ENCODE measurements at regions not wholly inside any gene's neighbourhood (a gene's known extent, or its start where the extent isn't known, plus 50 kb on each side); places are given as distances from the start of the nearest gene placed in this dataset.

- Histone ChIP-seq H3K36me3 (ENCODE audit: control insufficient read depth in 2 of 4, insufficient read depth in 4 of 4, low read length in 3 of 4) (no peaks in the 10 kb centered on the region), H3K4me2 (ENCODE audit: insufficient read depth in 1 of 2, low read depth in 2 of 2, low read length in 2 of 2) (no peak overlapping the region), H3K9ac (replicated peaks in 1 of 4; ENCODE audit: extremely low read depth in 1 of 4, low read depth in 3 of 4, low read length in 3 of 4) (no peak overlapping the region), H3K79me1 (ENCODE audit: low read depth, low read length) (no peaks in the 10 kb centered on the region), H4K91ac (replicated peaks; ENCODE audit: insufficient read length, low read length) (no peak overlapping the region), H2BK120ac (replicated peaks; ENCODE audit: low read depth, low read length) (no peak overlapping the region), H3K4me1 (replicated peaks in 1 of 4; ENCODE audit: control insufficient read depth in 3 of 4, insufficient read depth in 4 of 4, low read length in 3 of 4) (no peaks in the 10 kb centered on the region), H3K27ac (ENCODE audit: low read depth, low read length) (no peak overlapping the region), H2BK12ac (ENCODE audit: low read depth, low read length) (no peak overlapping the region), H3K56ac (replicated peaks; ENCODE audit: insufficient read length, low read depth, low read length) (no peak overlapping the region), H2AFZ (ENCODE audit: low read length) (no peak overlapping the region), H3K14ac (ENCODE audit: insufficient read length) (no peak overlapping the region), H3K79me2 (ENCODE audit: control insufficient read depth in 1 of 2, insufficient read depth in 2 of 2, low read length in 2 of 2) (no peaks in the 10 kb centered on the region), H4K20me1 (replicated peaks in 1 of 2; ENCODE audit: control insufficient read depth in 1 of 2, insufficient read depth in 2 of 2, low read length in 2 of 2) (no peaks in the 10 kb centered on the region), H3K9me3 (ENCODE audit: insufficient read depth in 2 of 2, low read depth in 1 of 2, low read length in 1 of 2) (no peaks in the 10 kb centered on the region), H3K27me3 (replicated peaks in 1 of 4; ENCODE audit: control insufficient read depth in 3 of 4, extremely low read depth in 1 of 4, insufficient read depth in 3 of 4, low read length in 3 of 4) (no peaks in the 10 kb centered on the region), H4K5ac (ENCODE audit: insufficient read length, low read depth, low read length) (no peak overlapping the region), H2AK5ac (ENCODE audit: low read depth, low read length) (no peak overlapping the region), H4K8ac (ENCODE audit: extremely low read depth, insufficient read depth, low read length) (no peak overlapping the region), H3K4me3 (ENCODE audit: extremely low read depth in 1 of 4, insufficient read depth in 2 of 4, low read depth in 3 of 4, low read length in 4 of 4) (no peak overlapping the region), H2BK15ac (ENCODE audit: low read length) (no peak overlapping the region), H3K4ac (replicated peaks; ENCODE audit: insufficient read length, low read depth, low read length) (no peak overlapping the region), H2BK20ac (ENCODE audit: low read length) (no peak overlapping the region), H2BK5ac (ENCODE audit: low read depth, low read length) (no peak overlapping the region), H3K23ac (ENCODE audit: insufficient read length) (no peak overlapping the region), H3K18ac (ENCODE audit: extremely low read depth, low read length) (no peak overlapping the region), H3K23me2 (ENCODE audit: low read depth, low read length) (no peaks in the 10 kb centered on the region)
- no peak for DNase-seq (ENCODE audit: low read depth in 1 of 2, low spot score in 2 of 2)
- ChIA-PET CTCF (ENCODE audit: partially characterized antibody) (interaction anchor here (0.7 to 0.8 kb wide), 3 partner anchors 108 to 177 kb away, joined by 3 to 4 read pairs (median 4); no protein-coding TSS in a partner anchor), POLR2A (ENCODE audit: partially characterized antibody) (no interaction called here)
- FAIRE-seq = no peak
- TF ChIP-seq RAD21 (IDR thresholded peaks at IDR 0.05 in 1 of 2, conservative IDR thresholded peaks at IDR 0.05 in 1 of 2; ENCODE audit: low read depth in 2 of 2, low read length in 2 of 2) (no peak), ZNF274 (IDR thresholded peaks at IDR 0.05; ENCODE audit: borderline replicate concordance, extremely low read depth, low read length) (no peak), SAP30 (IDR thresholded peaks at IDR 0.05; ENCODE audit: insufficient read depth, insufficient replicate concordance, low read length) (no peak), CHD2 (IDR thresholded peaks at IDR 0.05; ENCODE audit: low read length) (no peak), FOSL1 (IDR thresholded peaks at IDR 0.05; ENCODE audit: insufficient read depth, low read depth, low read length) (no peak), SP4 (IDR thresholded peaks at IDR 0.05; ENCODE audit: low read length) (no peak)
Observed at GRCh38 chr3:118707991-118708390, 326.7 kb downstream of the IGSF11 start.
